HepG2 (cell line): ENCODE measurements at regions not wholly inside any gene's neighbourhood (a gene's known extent, or its start where the extent isn't known, plus 50 kb on each side); places are given as distances from the start of the nearest gene placed in this dataset.

Experiments used
- AKAP8 ChIP-seq: sonication (generic); formaldehyde crosslinking; IDR thresholded peaks from 2 replicates; pipeline ENCODE4 v1.5.1; 2020; ENCODE audit warnings: mild to moderate bottlenecking, missing genetic modification reagents
- ARNTL ChIP-seq: sonication (generic); formaldehyde crosslinking; IDR thresholded peaks from 2 replicates; pipeline ENCODE4 v1.4.0; 2020; ENCODE audit warnings: mild to moderate bottlenecking, missing genetic modification reagents
- ASH2L ChIP-seq: fragments of 300-600, 200-600 bp; sonication (generic); IDR thresholded peaks from 2 replicates; pipeline ENCODE4 v1.7.0; 2017; ENCODE audit warnings: low read depth, mild to moderate bottlenecking, moderate library complexity, mixed read lengths, low read length; ENCODE audit not compliant: insufficient read length
- ATAD3A ChIP-seq: sonication (generic); formaldehyde crosslinking; IDR thresholded peaks from 2 replicates; pipeline ENCODE4 v1.4.0; 2020; ENCODE audit warnings: missing genetic modification reagents
- CENPT ChIP-seq: sonication (generic); formaldehyde crosslinking; IDR thresholded peaks from 2 replicates; pipeline ENCODE4 v1.8.0; 2022; ENCODE audit warnings: low read depth, mild to moderate bottlenecking, moderate library complexity, missing genetic modification reagents
- DDIT3 ChIP-seq: sonication (generic); formaldehyde crosslinking; IDR thresholded peaks from 2 replicates; pipeline ENCODE4 v1.4.0; 2020; ENCODE audit warnings: mild to moderate bottlenecking, missing genetic modification reagents
- FLYWCH1 ChIP-seq: sonication (generic); formaldehyde crosslinking; IDR thresholded peaks from 2 replicates; pipeline ENCODE4 v1.8.1; 2023; ENCODE audit warnings: mild to moderate bottlenecking, missing genetic modification reagents
- HDAC1 ChIP-seq: sonication (generic); formaldehyde crosslinking; IDR thresholded peaks from 2 replicates; pipeline ENCODE4 v1.5.1; 2020; ENCODE audit warnings: mild to moderate bottlenecking, missing genetic modification reagents
- HMGA1 ChIP-seq: sonication (generic); formaldehyde crosslinking; conservative IDR thresholded peaks from 2 replicates; pipeline ENCODE4 v1.4.0; 2020; ENCODE audit warnings: missing genetic modification reagents
- HNF4A ChIP-seq: sonication (generic); formaldehyde crosslinking; IDR thresholded peaks from 2 replicates; pipeline ENCODE4 v1.4.0; 2020; ENCODE audit warnings: missing genetic modification reagents
- HOXD1 ChIP-seq: sonication (generic); formaldehyde crosslinking; IDR thresholded peaks from 2 replicates; pipeline ENCODE4 v1.5.0; 2020; ENCODE audit warnings: missing genetic modification reagents
- NFATC3 ChIP-seq: sonication (generic); formaldehyde crosslinking; IDR thresholded peaks from 2 replicates; pipeline ENCODE4 v1.5.1; 2020; ENCODE audit warnings: mild to moderate bottlenecking, missing genetic modification reagents
- PRPF4 ChIP-seq: fragments of 200-400 bp; formaldehyde crosslinking; IDR thresholded peaks from 2 replicates; pipeline ENCODE4 v1.6.1; 2016; ENCODE audit warnings: low read length, low read depth; ENCODE audit not compliant: poor library complexity, severe bottlenecking
- RARA ChIP-seq: IDR thresholded peaks from 2 replicates; pipeline ENCODE4 v1.6.1; 2016; ENCODE audit warnings: missing genetic modification reagents, missing compliant biosample characterization
- RBM39 ChIP-seq: fragments of 200-400 bp; formaldehyde crosslinking; IDR thresholded peaks from one replicate; pipeline ENCODE4 v1.6.1; 2018; ENCODE audit warnings: antibody characterized with exemption, mild to moderate bottlenecking, low read depth, low read length; ENCODE audit not compliant: poor library complexity, severe bottlenecking
- RXRA ChIP-seq: sonication (generic); formaldehyde crosslinking; IDR thresholded peaks from 2 replicates; pipeline ENCODE4 v1.5.1; 2020; ENCODE audit warnings: missing genetic modification reagents
- SAP130 ChIP-seq: IDR thresholded peaks from 2 replicates; pipeline ENCODE4 v1.6.1; 2016; ENCODE audit warnings: low read depth
- TFDP2 ChIP-seq: sonication (generic); formaldehyde crosslinking; IDR thresholded peaks from 2 replicates; pipeline ENCODE4 v1.4.0; 2020; ENCODE audit warnings: missing genetic modification reagents
- ZC3H4 ChIP-seq: sonication (generic); formaldehyde crosslinking; IDR thresholded peaks from 2 replicates; pipeline ENCODE4 v1.4.0; 2020; ENCODE audit warnings: missing genetic modification reagents, borderline replicate concordance
- ZNF10 ChIP-seq: sonication (generic); formaldehyde crosslinking; IDR thresholded peaks from 2 replicates; pipeline ENCODE4 v1.4.0; 2020; ENCODE audit warnings: mild to moderate bottlenecking, low read depth, missing genetic modification reagents, borderline replicate concordance
- ZNF33A ChIP-seq: sonication (generic); formaldehyde crosslinking; IDR thresholded peaks from 2 replicates; pipeline ENCODE4 v1.5.1; 2020; ENCODE audit warnings: missing genetic modification reagents, mild to moderate bottlenecking, moderate library complexity, borderline replicate concordance
- ZNF362 ChIP-seq: sonication (generic); formaldehyde crosslinking; IDR thresholded peaks from 2 replicates; pipeline ENCODE4 v1.4.0; 2020; ENCODE audit warnings: missing genetic modification reagents, mild to moderate bottlenecking, borderline replicate concordance
- ZNF563 ChIP-seq: sonication (generic); formaldehyde crosslinking; IDR thresholded peaks from 2 replicates; pipeline ENCODE4 v1.8.0; 2022; ENCODE audit warnings: mild to moderate bottlenecking, moderate library complexity, missing genetic modification reagents
- ZNF574 ChIP-seq: sonication (generic); formaldehyde crosslinking; IDR thresholded peaks from 2 replicates; pipeline ENCODE4 v1.4.0; 2020; ENCODE audit warnings: missing genetic modification reagents
- ZNF703 ChIP-seq: sonication (generic); formaldehyde crosslinking; IDR thresholded peaks from 2 replicates; pipeline ENCODE4 v1.5.1; 2020; ENCODE audit warnings: missing genetic modification reagents, mild to moderate bottlenecking, moderate library complexity, borderline replicate concordance
- ZNF746 ChIP-seq: sonication (generic); formaldehyde crosslinking; IDR thresholded peaks from 2 replicates; pipeline ENCODE4 v1.8.0; 2022; ENCODE audit warnings: mild to moderate bottlenecking, missing genetic modification reagents
- ZNF772 ChIP-seq: sonication (generic); formaldehyde crosslinking; IDR thresholded peaks from 2 replicates; pipeline ENCODE4 v1.5.0; 2020; ENCODE audit warnings: mild to moderate bottlenecking, missing genetic modification reagents

GRCh38 chr3:42032693-42033349 lies 58.3 kb upstream of the TRAK1 start (continued):
- TF ChIP-seq TFDP2 (CRISPR knock-in tag): no peak; the same call in 1 of the 2 replicates
- TF ChIP-seq ATAD3A (CRISPR knock-in tag): no peak
- TF ChIP-seq DDIT3 (CRISPR knock-in tag): no peak
- TF ChIP-seq SAP130 (CRISPR knock-in tag): peak; percentile 89
- peak; percentile 53 for TF ChIP-seq ASH2L
- TF ChIP-seq RXRA (CRISPR knock-in tag): peak; percentile 96
- TF ChIP-seq ZNF33A: no peak
- no peak for TF ChIP-seq FLYWCH1 (CRISPR knock-in tag)
- peak; percentile 94 for TF ChIP-seq HNF4A (CRISPR knock-in tag)
- TF ChIP-seq ZNF746 (CRISPR knock-in tag): no peak
- no peak for TF ChIP-seq AKAP8 (CRISPR knock-in tag)
- TF ChIP-seq PRPF4: no peak
- TF ChIP-seq HDAC1 (CRISPR knock-in tag): peak; percentile 71; the same call in 1 of the 2 replicates
- peak; percentile 46 for TF ChIP-seq ARNTL (CRISPR knock-in tag)
- TF ChIP-seq HOXD1: no peak
- no peak for TF ChIP-seq HMGA1 (CRISPR knock-in tag)
- no peak for TF ChIP-seq ZNF703 (CRISPR knock-in tag)
- TF ChIP-seq NFATC3 (CRISPR knock-in tag): no peak
- peak; percentile 75 for TF ChIP-seq ZNF574 (CRISPR knock-in tag)
- TF ChIP-seq RBM39: no peak
- peak; percentile 65; the same call in 1 of the 2 replicates for TF ChIP-seq ZNF362
- peak; percentile 40; the same call in 1 of the 2 replicates for TF ChIP-seq ZNF772 (CRISPR knock-in tag)
- peak; percentile 98 for TF ChIP-seq RARA (CRISPR knock-in tag)
- no peak for TF ChIP-seq ZNF10 (CRISPR knock-in tag)
- no peak for TF ChIP-seq ZNF563 (CRISPR knock-in tag)
- TF ChIP-seq CENPT: no peak
- no peak for TF ChIP-seq ZC3H4
